ENCODE measurements at regions not wholly inside any gene's neighbourhood (a gene's known extent, or its start where the extent isn't known, plus 50 kb on each side); places are given as distances from the start of the nearest gene placed in this dataset.

GRCh38 chr12:98109266-98109665 is 406.1 kb upstream of the TMPO start:
- Histone ChIP-seq H3K9me3 (ENCODE audit: low read length) (no peaks in the 10 kb centered on the region), H3K9me2 (ENCODE audit: low read depth, low read length) (no peaks in the 10 kb centered on the region), H3K4me3 (ENCODE audit: low read depth, low read length, poor library complexity, severe bottlenecking) (no peak overlapping the region), H3K9ac (ENCODE audit: low read length) (no peak overlapping the region), H3K27ac (ENCODE audit: low read depth, low read length, poor library complexity, severe bottlenecking) (no peak overlapping the region), H3K36me3 (ENCODE audit: insufficient read depth, low read length) (no peaks in the 10 kb centered on the region), H3K27me3 (ENCODE audit: insufficient read depth, low read length) (no peaks in the 10 kb centered on the region), H3K4me2 (ENCODE audit: low read length) (no peak overlapping the region), H3K79me2 (ENCODE audit: insufficient read depth, low read length) (no peaks in the 10 kb centered on the region), H2AFZ (ENCODE audit: low read length) (no peak overlapping the region), H4K20me1 (ENCODE audit: insufficient read depth, low read length) (no peaks in the 10 kb centered on the region), H3F3A (ENCODE audit: insufficient read depth, low read length) (no peaks in the 10 kb centered on the region), H3K4me1 (ENCODE audit: insufficient read depth, low read length, severe bottlenecking) (no peaks in the 10 kb centered on the region)
- TF ChIP-seq, protein P1, sequence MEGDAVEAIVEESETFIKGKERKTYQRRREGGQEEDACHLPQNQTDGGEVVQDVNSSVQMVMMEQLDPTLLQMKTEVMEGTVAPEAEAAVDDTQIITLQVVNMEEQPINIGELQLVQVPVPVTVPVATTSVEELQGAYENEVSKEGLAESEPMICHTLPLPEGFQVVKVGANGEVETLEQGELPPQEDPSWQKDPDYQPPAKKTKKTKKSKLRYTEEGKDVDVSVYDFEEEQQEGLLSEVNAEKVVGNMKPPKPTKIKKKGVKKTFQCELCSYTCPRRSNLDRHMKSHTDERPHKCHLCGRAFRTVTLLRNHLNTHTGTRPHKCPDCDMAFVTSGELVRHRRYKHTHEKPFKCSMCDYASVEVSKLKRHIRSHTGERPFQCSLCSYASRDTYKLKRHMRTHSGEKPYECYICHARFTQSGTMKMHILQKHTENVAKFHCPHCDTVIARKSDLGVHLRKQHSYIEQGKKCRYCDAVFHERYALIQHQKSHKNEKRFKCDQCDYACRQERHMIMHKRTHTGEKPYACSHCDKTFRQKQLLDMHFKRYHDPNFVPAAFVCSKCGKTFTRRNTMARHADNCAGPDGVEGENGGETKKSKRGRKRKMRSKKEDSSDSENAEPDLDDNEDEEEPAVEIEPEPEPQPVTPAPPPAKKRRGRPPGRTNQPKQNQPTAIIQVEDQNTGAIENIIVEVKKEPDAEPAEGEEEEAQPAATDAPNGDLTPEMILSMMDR (IDR thresholded peaks at IDR 0.05; ENCODE audit: low read length), result no peak
- no peak for TF ChIP-seq EZH2 (IDR thresholded peaks at IDR 0.05; ENCODE audit: borderline replicate concordance, low read length)

GRCh38 chr12:98110536-98110935 is 404.9 kb upstream of the TMPO start:
- H3K9ac ChIP-seq (ENCODE audit: low read length), result no peak overlapping the region
- H4K20me1 ChIP-seq (ENCODE audit: insufficient read depth, low read length), result no peaks in the 10 kb centered on the region
- no peaks in the 10 kb centered on the region for H3K9me2 ChIP-seq (ENCODE audit: low read depth, low read length)
- no peak overlapping the region for H3K27ac ChIP-seq (ENCODE audit: low read depth, low read length, poor library complexity, severe bottlenecking)
- TF ChIP-seq EZH2 (IDR thresholded peaks at IDR 0.05; ENCODE audit: borderline replicate concordance, low read length), result no peak
- TF ChIP-seq, protein P1 (IDR thresholded peaks at IDR 0.05; ENCODE audit: low read length), result no peak
- no peaks in the 10 kb centered on the region for H3K36me3 ChIP-seq (ENCODE audit: insufficient read depth, low read length)
- H3K79me2 ChIP-seq (ENCODE audit: insufficient read depth, low read length), result no peaks in the 10 kb centered on the region
- H3K9me3 ChIP-seq (ENCODE audit: low read length), result no peaks in the 10 kb centered on the region
- H2AFZ ChIP-seq (ENCODE audit: low read length), result no peak overlapping the region
- no peaks in the 10 kb centered on the region for H3F3A ChIP-seq (ENCODE audit: insufficient read depth, low read length)
- H3K4me1 ChIP-seq (ENCODE audit: insufficient read depth, low read length, severe bottlenecking), result no peaks in the 10 kb centered on the region
- H3K27me3 ChIP-seq (ENCODE audit: insufficient read depth, low read length), result no peaks in the 10 kb centered on the region
- H3K4me2 ChIP-seq (ENCODE audit: low read length), result no peak overlapping the region
- no peak overlapping the region for H3K4me3 ChIP-seq (ENCODE audit: low read depth, low read length, poor library complexity, severe bottlenecking)

DNA sequence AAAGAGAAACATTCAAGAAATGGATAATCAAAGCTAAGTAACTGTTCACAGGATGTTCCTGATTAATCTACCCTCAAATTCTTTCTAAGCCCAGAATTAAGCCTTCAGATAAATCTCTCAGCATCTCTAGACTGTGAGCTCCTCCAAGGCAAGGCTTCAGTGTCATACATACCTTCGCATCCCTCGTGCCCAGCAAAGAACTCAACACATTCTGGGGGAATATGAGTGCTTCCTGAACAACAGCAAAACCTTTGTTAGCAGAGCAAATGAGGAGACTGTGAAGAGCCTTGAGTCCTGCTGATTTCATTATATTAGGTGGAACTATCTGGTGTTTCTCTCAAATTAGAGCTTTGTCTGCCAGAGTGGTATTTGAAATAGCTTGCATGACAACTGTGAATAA is 401.8 kb upstream of the TMPO start:
- TF ChIP-seq, protein P1 (IDR thresholded peaks at IDR 0.05; ENCODE audit: low read length), result no peak
- no peak for TF ChIP-seq EZH2 (IDR thresholded peaks at IDR 0.05; ENCODE audit: borderline replicate concordance, low read length)
- Histone ChIP-seq H3F3A (ENCODE audit: insufficient read depth, low read length) (no peaks in the 10 kb centered on the region), H3K4me2 (ENCODE audit: low read length) (no peak overlapping the region), H3K27me3 (ENCODE audit: insufficient read depth, low read length) (no peaks in the 10 kb centered on the region), H3K79me2 (ENCODE audit: insufficient read depth, low read length) (no peaks in the 10 kb centered on the region), H3K9me2 (ENCODE audit: low read depth, low read length) (no peaks in the 10 kb centered on the region), H3K9ac (ENCODE audit: low read length) (no peak overlapping the region), H3K4me3 (ENCODE audit: low read depth, low read length, poor library complexity, severe bottlenecking) (no peak overlapping the region), H3K27ac (ENCODE audit: low read depth, low read length, poor library complexity, severe bottlenecking) (no peak overlapping the region), H4K20me1 (ENCODE audit: insufficient read depth, low read length) (no peaks in the 10 kb centered on the region), H2AFZ (ENCODE audit: low read length) (no peak overlapping the region), H3K9me3 (ENCODE audit: low read length) (no peaks in the 10 kb centered on the region), H3K4me1 (ENCODE audit: insufficient read depth, low read length, severe bottlenecking) (no peaks in the 10 kb centered on the region), H3K36me3 (ENCODE audit: insufficient read depth, low read length) (no peaks in the 10 kb centered on the region)
